ENCODE measurements at regions not wholly inside any gene's neighbourhood (a gene's known extent, or its start where the extent isn't known, plus 50 kb on each side); places are given as distances from the start of the nearest gene placed in this dataset.

GRCh38 chr2:211225784-211226183 is 669.4 kb downstream of the CPS1 start:
- no peak for TF ChIP-seq EZH2 (IDR thresholded peaks at IDR 0.05)
- no peak for TF ChIP-seq POLR2AphosphoS5 (IDR thresholded peaks at IDR 0.05; ENCODE audit: borderline replicate concordance, low read depth, low read length)
